GM12878 (cell line): ENCODE measurements at regions not wholly inside any gene's neighbourhood (a gene's known extent, or its start where the extent isn't known, plus 50 kb on each side); places are given as distances from the start of the nearest gene placed in this dataset.

Source experiments
- ATAC-seq: fragments of 200-7000 bp; cut with Tn5 transposase; 3 replicates; pipeline ENCODE4 v1.9.1; 2020; ENCODE audit warnings: mild to moderate bottlenecking, moderate library complexity
- BruUV-seq: library from RNA; stranded (reverse); fragments of 400-500 nt; replicated peaks from 2 replicates; lab custom pipeline; 2021; lab: Mats Ljungman, UMichigan
- CTCF ChIA-PET: fragments of 300-600 bp; sonication (Branson Sonifier 250); formaldehyde crosslinking; extraction: SDS; loops from one replicate; lab custom pipeline; 2021; ENCODE audit warnings: inconsistent platforms; lab: Yijun Ruan, JAX
- POLR2A ChIA-PET: fragments of 350-600 bp; formaldehyde crosslinking; extraction: SDS; loops from one replicate; lab custom pipeline; 2021; ENCODE audit warnings: inconsistent platforms; lab: Charles Lee
- RAD21 ChIA-PET: fragments of 300-600 bp; sonication (Branson Sonifier 250); formaldehyde crosslinking; loops from one replicate; lab custom pipeline; 2023; ENCODE audit warnings: antibody characterized with exemption; ENCODE audit not compliant: unreplicated experiment; lab: Charles Lee
- SMC1A ChIA-PET: fragments of 300-600 bp; sonication (Branson Sonifier 250); formaldehyde crosslinking; loops from one replicate; lab custom pipeline; 2023; ENCODE audit not compliant: unreplicated experiment, uncharacterized antibody; lab: Charles Lee
- DNase-seq: peaks from one replicate; pipeline ENCODE4 v3.0.0-alpha.2; 2011; ENCODE audit warnings: low read depth, low spot score
- FAIRE-seq: peaks from 3 replicates; lab custom pipeline; 2011; peaks lifted over from hg19 to GRCh38; lab: Jason Lieb, UNC
- H2AFZ ChIP-seq: 2 replicates; pipeline ENCODE4 v1.6.0; 2011; ENCODE audit warnings: low read depth, low read length, control low read depth; ENCODE audit not compliant: control insufficient read depth
- H3K27ac ChIP-seq: 2 replicates; pipeline ENCODE4 v1.5.1; 2011; ENCODE audit warnings: control low read depth; ENCODE audit not compliant: control insufficient read depth, insufficient read depth
- H3K27me3 ChIP-seq, 2 experiments: replicated peaks in 1 of 2; 2 replicates each; pipeline versions ENCODE4 v1.6.0 to v1.6.1; 2011; ENCODE audit warnings: low read length in 1 of 2; ENCODE audit not compliant: control insufficient read depth in 2 of 2, insufficient read depth in 2 of 2
- H3K36me3 ChIP-seq, 2 experiments: 2 replicates each; pipeline ENCODE4 v1.5.1; 2011; ENCODE audit warnings: low read length in 1 of 2; ENCODE audit not compliant: control insufficient read depth in 2 of 2, insufficient read depth in 2 of 2
- H3K4me1 ChIP-seq: 2 replicates; pipeline ENCODE4 v1.6.1; 2011; ENCODE audit warnings: mild to moderate bottlenecking, low read length, moderate library complexity, mixed read lengths; ENCODE audit not compliant: control insufficient read depth, insufficient read depth
- H3K4me2 ChIP-seq: 2 replicates; pipeline ENCODE4 v1.6.0; 2011; ENCODE audit warnings: control low read depth; ENCODE audit not compliant: control insufficient read depth, insufficient read depth
- H3K4me3 ChIP-seq: fragments of 200-600 bp; sonication (generic); 2 replicates; pipeline ENCODE4 v1.5.1; 2016
- H3K79me2 ChIP-seq: 2 replicates; pipeline ENCODE4 v1.6.0; 2011; ENCODE audit warnings: low read length; ENCODE audit not compliant: control insufficient read depth, insufficient read depth
- H3K9ac ChIP-seq: 2 replicates; pipeline ENCODE4 v1.8.0; 2011; ENCODE audit warnings: low read length, control low read depth, mixed read lengths; ENCODE audit not compliant: control insufficient read depth, insufficient read depth
- H3K9me3 ChIP-seq: replicated peaks from 3 replicates; pipeline ENCODE4 v1.5.1; 2011; ENCODE audit warnings: mild to moderate bottlenecking, low read length; ENCODE audit not compliant: control insufficient read depth, insufficient read depth
- H4K20me1 ChIP-seq: 2 replicates; pipeline ENCODE4 v1.6.0; 2011; ENCODE audit not compliant: control insufficient read depth, insufficient read depth
- CHD2 ChIP-seq: IDR thresholded peaks from 2 replicates; pipeline ENCODE4 v1.6.1; 2011; ENCODE audit warnings: low read depth, low read length, improper control_type of control experiment, borderline replicate concordance
- HDAC2 ChIP-seq: fragments of 200-600 bp; sonication (generic); IDR thresholded peaks from 2 replicates; pipeline ENCODE4 v1.6.1; 2017
- IKZF1 ChIP-seq: fragments of 450-650 bp; conservative IDR thresholded peaks from 2 replicates; pipeline ENCODE4 v1.6.1; 2017; ENCODE audit warnings: antibody characterized with exemption, mild to moderate bottlenecking
- MEF2B ChIP-seq: fragments of 450-650 bp; IDR thresholded peaks from 2 replicates; pipeline ENCODE4 v1.6.1; 2018; ENCODE audit warnings: mild to moderate bottlenecking, moderate library complexity; ENCODE audit not compliant: partially characterized antibody, poor library complexity, severe bottlenecking
- MTA2 ChIP-seq: fragments of 450-650 bp; IDR thresholded peaks from 2 replicates; pipeline ENCODE4 v1.6.1; 2016; ENCODE audit warnings: low read depth, mild to moderate bottlenecking, moderate library complexity
- NFYA ChIP-seq: IDR thresholded peaks from 2 replicates; pipeline ENCODE4 v1.6.1; 2011; ENCODE audit warnings: low read depth, mild to moderate bottlenecking, low read length, improper control_type of control experiment, borderline replicate concordance
- POLR2AphosphoS5 ChIP-seq: IDR thresholded peaks from 2 replicates; pipeline ENCODE4 v1.6.1; 2011; ENCODE audit warnings: mild to moderate bottlenecking, low read length, inconsistent platforms
- WGBS: methylation state at CpG from one replicate; pipeline ENCODE4 v1.1.6; 2016; ENCODE audit warnings: low lambda C conversion rate; ENCODE audit not compliant: insufficient replicate concordance, insufficient coverage; ENCODE audit errors: missing lambda C conversion rate; 5-methylcytosine and 5-hydroxymethylcytosine counted together
- in situ Hi-C: fragments of 300-500 bp; cut with MboI; formaldehyde crosslinking; loops from 9 replicates; pipeline ENCODE4 v1.14.3; 2018; ENCODE audit warnings: mixed read lengths
- intact Hi-C: fragments of 100-400 bp; cut with micrococcal nuclease; formaldehyde crosslinking; loops from one replicate; pipeline ENCODE4 v1.14.2; 2022; ENCODE audit not compliant: unreplicated experiment
- TF ChIP-seq, protein P1 (sequence below): IDR thresholded peaks from 2 replicates; pipeline ENCODE4 v1.6.1; 2012; ENCODE audit warnings: improper control_type of control experiment, low read depth, low read length; ENCODE audit not compliant: insufficient replicate concordance
- TF ChIP-seq, protein P2 (sequence below): IDR thresholded peaks from 2 replicates; pipeline ENCODE4 v1.6.1; 2012; ENCODE audit warnings: low read depth, low read length, improper control_type of control experiment
- TF ChIP-seq, protein P3 (sequence below): fragments of 450-650 bp; IDR thresholded peaks from 2 replicates; pipeline ENCODE4 v1.6.1; 2017; ENCODE audit warnings: mild to moderate bottlenecking

DNA sequence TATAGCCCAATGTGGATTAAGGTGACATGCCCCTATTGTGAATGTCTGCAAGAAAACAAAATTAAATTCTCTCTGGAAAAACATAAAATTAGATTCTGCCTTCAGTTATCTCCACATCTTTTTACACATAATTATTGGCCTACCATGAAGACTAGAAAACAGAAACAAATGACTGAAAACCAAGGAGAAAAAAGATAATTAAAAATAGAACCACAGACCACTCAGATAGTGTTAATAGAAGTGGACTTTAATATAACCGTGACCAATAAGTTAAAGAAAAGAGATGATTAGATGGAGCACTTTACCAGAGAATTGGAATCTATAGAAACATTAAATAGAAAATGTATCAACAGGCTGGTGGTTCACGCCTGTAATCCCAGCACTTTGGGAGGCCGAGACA is 445.7 kb downstream of the EPM2A start:
- in situ Hi-C loops: no loop called here
- no peaks in the 10 kb centered on the region for H3K27me3 ChIP-seq
- ChIA-PET POLR2A (no interaction called here), RAD21 (no interaction called here), SMC1A (no interaction called here), CTCF (no interaction called here)
- DNase-seq (no peak), ATAC-seq (no peak)
- no TSS peak for BruUV-seq
- no peaks in the 10 kb centered on the region for H3K9me3 ChIP-seq
- no peak overlapping the region for H3K9ac ChIP-seq
- no peak overlapping the region for H3K4me2 ChIP-seq
- H3K4me3 ChIP-seq: no peak overlapping the region
- H3K4me1 ChIP-seq: no peaks in the 10 kb centered on the region
- no peak overlapping the region for H2AFZ ChIP-seq
- H3K79me2 ChIP-seq: no peaks in the 10 kb centered on the region
- intact Hi-C loops: no loop called here
- no peak overlapping the region for H3K27ac ChIP-seq
- WGBS: 37% methylated on average over 3 of the region's 3 CpGs
- no peaks in the 10 kb centered on the region for H3K36me3 ChIP-seq
- TF ChIP-seq POLR2AphosphoS5: no peak
- TF ChIP-seq, protein P1, sequence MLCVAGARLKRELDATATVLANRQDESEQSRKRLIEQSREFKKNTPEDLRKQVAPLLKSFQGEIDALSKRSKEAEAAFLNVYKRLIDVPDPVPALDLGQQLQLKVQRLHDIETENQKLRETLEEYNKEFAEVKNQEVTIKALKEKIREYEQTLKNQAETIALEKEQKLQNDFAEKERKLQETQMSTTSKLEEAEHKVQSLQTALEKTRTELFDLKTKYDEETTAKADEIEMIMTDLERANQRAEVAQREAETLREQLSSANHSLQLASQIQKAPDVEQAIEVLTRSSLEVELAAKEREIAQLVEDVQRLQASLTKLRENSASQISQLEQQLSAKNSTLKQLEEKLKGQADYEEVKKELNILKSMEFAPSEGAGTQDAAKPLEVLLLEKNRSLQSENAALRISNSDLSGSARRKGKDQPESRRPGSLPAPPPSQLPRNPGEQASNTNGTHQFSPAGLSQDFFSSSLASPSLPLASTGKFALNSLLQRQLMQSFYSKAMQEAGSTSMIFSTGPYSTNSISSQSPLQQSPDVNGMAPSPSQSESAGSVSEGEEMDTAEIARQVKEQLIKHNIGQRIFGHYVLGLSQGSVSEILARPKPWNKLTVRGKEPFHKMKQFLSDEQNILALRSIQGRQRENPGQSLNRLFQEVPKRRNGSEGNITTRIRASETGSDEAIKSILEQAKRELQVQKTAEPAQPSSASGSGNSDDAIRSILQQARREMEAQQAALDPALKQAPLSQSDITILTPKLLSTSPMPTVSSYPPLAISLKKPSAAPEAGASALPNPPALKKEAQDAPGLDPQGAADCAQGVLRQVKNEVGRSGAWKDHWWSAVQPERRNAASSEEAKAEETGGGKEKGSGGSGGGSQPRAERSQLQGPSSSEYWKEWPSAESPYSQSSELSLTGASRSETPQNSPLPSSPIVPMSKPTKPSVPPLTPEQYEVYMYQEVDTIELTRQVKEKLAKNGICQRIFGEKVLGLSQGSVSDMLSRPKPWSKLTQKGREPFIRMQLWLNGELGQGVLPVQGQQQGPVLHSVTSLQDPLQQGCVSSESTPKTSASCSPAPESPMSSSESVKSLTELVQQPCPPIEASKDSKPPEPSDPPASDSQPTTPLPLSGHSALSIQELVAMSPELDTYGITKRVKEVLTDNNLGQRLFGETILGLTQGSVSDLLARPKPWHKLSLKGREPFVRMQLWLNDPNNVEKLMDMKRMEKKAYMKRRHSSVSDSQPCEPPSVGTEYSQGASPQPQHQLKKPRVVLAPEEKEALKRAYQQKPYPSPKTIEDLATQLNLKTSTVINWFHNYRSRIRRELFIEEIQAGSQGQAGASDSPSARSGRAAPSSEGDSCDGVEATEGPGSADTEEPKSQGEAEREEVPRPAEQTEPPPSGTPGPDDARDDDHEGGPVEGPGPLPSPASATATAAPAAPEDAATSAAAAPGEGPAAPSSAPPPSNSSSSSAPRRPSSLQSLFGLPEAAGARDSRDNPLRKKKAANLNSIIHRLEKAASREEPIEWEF: no peak
- no peak for TF ChIP-seq NFYA
- no peak for TF ChIP-seq IKZF1
- TF ChIP-seq CHD2: no peak
- TF ChIP-seq, protein P2, sequence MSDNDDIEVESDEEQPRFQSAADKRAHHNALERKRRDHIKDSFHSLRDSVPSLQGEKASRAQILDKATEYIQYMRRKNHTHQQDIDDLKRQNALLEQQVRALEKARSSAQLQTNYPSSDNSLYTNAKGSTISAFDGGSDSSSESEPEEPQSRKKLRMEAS: no peak
- TF ChIP-seq, protein P3, sequence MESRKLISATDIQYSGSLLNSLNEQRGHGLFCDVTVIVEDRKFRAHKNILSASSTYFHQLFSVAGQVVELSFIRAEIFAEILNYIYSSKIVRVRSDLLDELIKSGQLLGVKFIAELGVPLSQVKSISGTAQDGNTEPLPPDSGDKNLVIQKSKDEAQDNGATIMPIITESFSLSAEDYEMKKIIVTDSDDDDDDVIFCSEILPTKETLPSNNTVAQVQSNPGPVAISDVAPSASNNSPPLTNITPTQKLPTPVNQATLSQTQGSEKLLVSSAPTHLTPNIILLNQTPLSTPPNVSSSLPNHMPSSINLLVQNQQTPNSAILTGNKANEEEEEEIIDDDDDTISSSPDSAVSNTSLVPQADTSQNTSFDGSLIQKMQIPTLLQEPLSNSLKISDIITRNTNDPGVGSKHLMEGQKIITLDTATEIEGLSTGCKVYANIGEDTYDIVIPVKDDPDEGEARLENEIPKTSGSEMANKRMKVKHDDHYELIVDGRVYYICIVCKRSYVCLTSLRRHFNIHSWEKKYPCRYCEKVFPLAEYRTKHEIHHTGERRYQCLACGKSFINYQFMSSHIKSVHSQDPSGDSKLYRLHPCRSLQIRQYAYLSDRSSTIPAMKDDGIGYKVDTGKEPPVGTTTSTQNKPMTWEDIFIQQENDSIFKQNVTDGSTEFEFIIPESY: no peak
- TF ChIP-seq MEF2B: no peak
- no peak for TF ChIP-seq MTA2
- no peak for TF ChIP-seq HDAC2
- TF ChIP-seq, all 136 proteins: peak for 0
- no peaks in the 10 kb centered on the region for H4K20me1 ChIP-seq
- no peak for FAIRE-seq
